GM20000 (cell line): ENCODE measurements at regions not wholly inside any gene's neighbourhood (a gene's known extent, or its start where the extent isn't known, plus 50 kb on each side); places are given as distances from the start of the nearest gene placed in this dataset.

Source experiments
- DNase-seq: peaks from one replicate; pipeline ENCODE4 v3.0.0; 2012; ENCODE audit warnings: low spot score
- TF ChIP-seq, protein P1 (sequence below): IDR thresholded peaks from 2 replicates; pipeline ENCODE4 v1.5.1; 2012; ENCODE audit warnings: mild to moderate bottlenecking, control low read depth; ENCODE audit errors: extremely low read depth, missing control alignments

DNA sequence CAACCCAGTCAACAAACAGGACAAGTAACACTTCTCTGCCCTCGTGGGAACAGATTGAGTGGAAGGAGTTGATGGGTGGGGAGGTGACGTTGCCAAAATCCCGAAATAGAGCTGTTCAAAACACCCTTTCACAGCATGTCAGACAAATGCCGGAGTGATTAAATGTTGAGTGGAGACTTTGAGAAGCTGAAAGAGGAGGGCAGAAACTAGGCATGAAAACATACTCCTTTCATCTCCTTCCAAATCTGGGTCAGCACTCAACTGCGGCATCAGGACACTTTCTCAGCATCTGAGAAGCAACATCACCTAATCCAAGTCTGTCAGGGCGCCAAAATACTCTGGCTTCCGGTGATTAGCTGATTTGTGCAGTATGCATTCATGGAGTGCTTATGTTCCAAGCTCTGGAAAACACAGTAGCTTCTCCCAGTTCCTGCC, 51.5 kb upstream of the MRI1 start:
- TF ChIP-seq, protein P1, sequence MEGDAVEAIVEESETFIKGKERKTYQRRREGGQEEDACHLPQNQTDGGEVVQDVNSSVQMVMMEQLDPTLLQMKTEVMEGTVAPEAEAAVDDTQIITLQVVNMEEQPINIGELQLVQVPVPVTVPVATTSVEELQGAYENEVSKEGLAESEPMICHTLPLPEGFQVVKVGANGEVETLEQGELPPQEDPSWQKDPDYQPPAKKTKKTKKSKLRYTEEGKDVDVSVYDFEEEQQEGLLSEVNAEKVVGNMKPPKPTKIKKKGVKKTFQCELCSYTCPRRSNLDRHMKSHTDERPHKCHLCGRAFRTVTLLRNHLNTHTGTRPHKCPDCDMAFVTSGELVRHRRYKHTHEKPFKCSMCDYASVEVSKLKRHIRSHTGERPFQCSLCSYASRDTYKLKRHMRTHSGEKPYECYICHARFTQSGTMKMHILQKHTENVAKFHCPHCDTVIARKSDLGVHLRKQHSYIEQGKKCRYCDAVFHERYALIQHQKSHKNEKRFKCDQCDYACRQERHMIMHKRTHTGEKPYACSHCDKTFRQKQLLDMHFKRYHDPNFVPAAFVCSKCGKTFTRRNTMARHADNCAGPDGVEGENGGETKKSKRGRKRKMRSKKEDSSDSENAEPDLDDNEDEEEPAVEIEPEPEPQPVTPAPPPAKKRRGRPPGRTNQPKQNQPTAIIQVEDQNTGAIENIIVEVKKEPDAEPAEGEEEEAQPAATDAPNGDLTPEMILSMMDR = no peak
- DNase-seq = no peak

DNA sequence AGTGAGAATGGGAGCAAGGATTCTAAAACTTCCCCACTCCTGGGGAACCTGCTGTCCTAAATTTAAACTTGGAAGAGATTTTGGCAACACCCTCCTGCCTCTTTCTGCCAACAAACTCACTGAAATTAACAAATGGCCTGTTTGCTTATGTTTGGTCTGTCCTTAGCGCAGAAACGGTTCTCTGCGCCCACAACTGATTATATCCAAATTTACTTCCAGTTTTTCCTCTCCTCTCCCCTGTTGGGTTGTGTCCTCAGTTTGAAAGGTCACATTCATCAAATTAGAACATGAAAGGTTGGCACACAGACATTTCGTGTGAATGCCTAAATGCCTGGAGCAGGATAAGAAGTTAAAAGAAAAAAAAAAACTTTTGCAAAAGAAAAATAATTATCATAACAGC, 56.4 kb upstream of the MRI1 start:
- no peak for DNase-seq
- TF ChIP-seq, protein P1 = no peak

DNA sequence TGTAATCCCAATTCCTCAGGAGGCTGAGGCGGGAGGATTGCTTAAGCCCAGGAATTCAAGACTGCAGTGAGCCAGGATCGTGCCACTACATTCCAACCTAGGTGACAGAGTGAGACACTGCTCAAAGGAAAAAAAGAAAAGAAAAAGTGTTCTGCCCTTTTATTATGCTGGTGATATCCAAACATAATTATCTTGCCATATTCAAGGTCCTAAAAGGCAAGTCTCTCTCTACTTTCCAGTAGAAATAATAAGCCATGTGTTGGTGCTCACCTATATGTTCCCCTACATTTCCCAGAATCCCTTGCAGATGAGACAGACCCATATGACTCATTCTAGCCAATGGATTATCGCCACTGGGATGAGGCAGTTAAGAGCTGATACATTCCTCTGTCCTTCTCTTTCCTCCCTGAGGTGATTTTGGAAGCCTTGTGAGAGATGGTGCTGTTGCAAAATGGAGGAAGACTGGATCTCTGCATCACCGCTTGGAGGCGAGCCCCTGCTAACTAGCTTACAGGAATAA, 58.3 kb upstream of the MRI1 start:
- no peak for DNase-seq
- TF ChIP-seq, protein P1 = no peak

DNA sequence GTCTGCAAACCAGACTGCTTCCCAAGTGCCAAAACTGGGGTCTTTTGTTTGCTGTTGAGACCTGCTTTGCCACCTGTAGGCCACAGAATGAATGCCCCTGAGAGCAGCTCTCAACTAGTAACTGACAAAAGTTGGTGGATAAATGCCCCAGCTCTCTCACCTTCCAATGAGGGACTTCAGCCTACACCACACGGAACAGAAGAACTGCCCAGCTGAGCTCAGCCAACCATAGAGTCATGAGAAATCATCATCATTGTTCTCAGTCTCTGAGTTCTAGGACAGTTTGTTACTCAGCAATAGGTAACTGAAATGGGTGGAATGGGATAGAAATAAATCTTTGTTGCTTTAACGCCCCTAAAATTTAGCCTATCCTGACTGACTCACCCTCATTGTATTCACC, 59.1 kb upstream of the MRI1 start:
- DNase-seq = no peak
- TF ChIP-seq, protein P1 = no peak

DNA sequence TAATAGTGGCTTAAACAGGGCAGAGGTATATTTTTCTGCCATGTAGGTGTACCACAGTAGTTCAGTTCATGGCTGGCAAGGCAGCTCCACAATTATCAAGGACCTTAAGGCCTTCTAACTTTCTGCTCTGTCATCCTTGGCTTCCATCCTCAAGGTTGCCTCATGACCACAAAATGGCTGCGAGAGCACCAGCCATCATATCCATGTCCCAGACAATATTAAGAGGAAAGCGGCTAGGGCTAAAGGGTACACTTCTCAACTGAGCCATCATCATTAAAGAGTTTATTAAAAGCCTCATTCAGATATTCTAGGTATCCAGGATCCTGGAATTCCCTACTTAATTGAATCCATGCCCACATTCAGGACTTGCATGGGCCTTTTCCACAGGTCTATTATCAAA, 62.7 kb upstream of the MRI1 start:
- TF ChIP-seq, protein P1 = no peak

DNA sequence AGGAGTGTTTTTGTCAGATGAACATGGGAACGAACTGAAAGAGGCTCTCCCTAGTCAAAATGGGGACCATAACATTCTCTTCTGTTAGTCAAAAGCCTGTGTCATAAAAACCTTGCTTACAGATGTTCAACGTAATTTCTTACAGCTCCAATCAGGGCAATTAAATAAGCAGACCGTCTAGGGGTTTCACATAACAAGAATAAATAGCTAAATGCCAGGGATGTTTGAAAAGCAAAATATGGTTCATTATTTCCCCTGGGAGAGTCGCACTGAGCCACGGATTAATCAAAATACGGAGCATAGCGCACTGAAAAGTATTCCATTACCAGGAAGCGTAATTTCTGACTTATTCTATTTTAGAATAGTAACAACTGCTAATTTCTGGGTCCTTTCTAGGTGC, 63.7 kb upstream of the MRI1 start:
- TF ChIP-seq, protein P1 = no peak
- no peak for DNase-seq

More for the DNA sequence above, 62.7 kb upstream of the MRI1 start:
- DNase-seq = no peak

DNA sequence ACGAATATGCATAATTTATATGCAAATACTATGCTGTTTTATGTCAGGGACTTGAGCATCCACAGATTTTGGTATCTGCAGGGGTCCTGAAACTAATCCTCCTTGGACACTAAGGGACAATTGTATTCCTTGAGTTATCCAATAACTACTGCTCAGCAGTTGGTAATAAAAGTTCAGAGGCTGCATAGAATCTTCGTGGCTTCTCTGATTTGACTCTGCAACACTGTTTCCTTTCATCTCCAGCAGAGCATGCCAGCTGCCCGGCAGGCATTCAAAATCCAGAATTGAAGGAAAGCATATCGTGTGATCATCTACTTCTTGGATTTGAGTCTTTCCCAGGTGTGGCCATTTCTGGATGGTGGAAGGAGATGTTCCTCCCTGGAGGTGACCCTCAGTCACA, 64.5 kb upstream of the MRI1 start:
- TF ChIP-seq, protein P1 = no peak
- DNase-seq = no peak
